ENCODE measurements at regions not wholly inside any gene's neighbourhood (a gene's known extent, or its start where the extent isn't known, plus 50 kb on each side); places are given as distances from the start of the nearest gene placed in this dataset.

DNA sequence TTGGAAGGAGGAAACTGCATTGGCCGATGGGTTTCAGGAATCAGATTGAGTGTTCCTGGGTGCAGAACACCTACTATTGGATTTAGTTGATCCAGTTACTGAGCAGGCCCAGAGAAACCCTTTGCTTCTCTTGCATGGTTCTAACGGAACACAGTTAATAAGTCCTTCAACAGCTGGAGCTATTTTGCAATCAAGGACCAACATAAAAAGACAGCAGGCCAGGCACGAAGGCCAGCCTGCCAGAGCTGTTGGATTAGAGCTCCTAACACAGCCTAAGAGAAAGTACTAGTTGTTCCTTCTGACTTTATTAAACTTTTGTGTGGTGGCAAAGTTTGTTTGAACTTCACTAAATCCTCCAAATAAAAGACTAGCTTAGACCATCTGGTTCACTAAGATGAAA is 148.0 kb upstream of the LMO4 start:
- H2BK12ac ChIP-seq (ENCODE audit: insufficient read length, low read depth, low read length), result no peak overlapping the region
- no peaks in the 10 kb centered on the region for H3K27me3 ChIP-seq (ENCODE audit: insufficient read depth, low read length)
- H3K56ac ChIP-seq (ENCODE audit: insufficient read length, low read depth, low read length), result no peak overlapping the region
- H4K20me1 ChIP-seq (ENCODE audit: control insufficient read depth, insufficient read depth, insufficient read length), result no peaks in the 10 kb centered on the region
- DNase-seq, result no peak
- no peak overlapping the region for H4K8ac ChIP-seq (replicated peaks; ENCODE audit: insufficient read length, low read depth, low read length)
- no peak overlapping the region for H2BK20ac ChIP-seq (ENCODE audit: low read depth, low read length, poor library complexity, severe bottlenecking)
- H2BK5ac ChIP-seq (ENCODE audit: insufficient read length, low read length), result no peak overlapping the region
- no peaks in the 10 kb centered on the region for H3K27me3 Mint-ChIP-seq (ENCODE audit: low read depth)
- H2BK15ac ChIP-seq (ENCODE audit: low read depth, low read length), result no peak overlapping the region
- H3K79me2 ChIP-seq (ENCODE audit: insufficient read depth, low read length), result no peaks in the 10 kb centered on the region
- H3K4me1 ChIP-seq (ENCODE audit: insufficient read depth, low read length), result no peaks in the 10 kb centered on the region; the same call in 1 of the 2 replicates
- H3K23ac ChIP-seq (ENCODE audit: insufficient read length, low read depth, low read length), result no peak overlapping the region
- no CpG with 5 or more reads among the region's 3 CpGs for WGBS (ENCODE audit: extremely low coverage, insufficient read length, low lambda C conversion rate)
- H3K4me3 Mint-ChIP-seq, result no peak overlapping the region
- no peak overlapping the region for H2BK120ac ChIP-seq (ENCODE audit: low read depth, low read length, poor library complexity, severe bottlenecking)
- H3K79me1 ChIP-seq (ENCODE audit: insufficient read depth, low read depth, low read length, poor library complexity, severe bottlenecking), result no peaks in the 10 kb centered on the region
- no peak overlapping the region for H3K14ac ChIP-seq (ENCODE audit: insufficient read depth, low read length)
- H3K4me1 Mint-ChIP-seq, result no peaks in the 10 kb centered on the region
- H2AFZ ChIP-seq (ENCODE audit: low read length), result no peak overlapping the region
- no peaks in the 10 kb centered on the region for H3K9me3 Mint-ChIP-seq
- no peak overlapping the region for H2AK5ac ChIP-seq (ENCODE audit: insufficient read length, low read length)
- no peak overlapping the region for H4K91ac ChIP-seq (ENCODE audit: insufficient read length, low read depth, low read length)
- H3K4ac ChIP-seq (ENCODE audit: low read depth, low read length), result no peak overlapping the region
- H3K4me2 ChIP-seq (ENCODE audit: insufficient read depth, insufficient read length, low read length), result no peak overlapping the region
- no peak overlapping the region for H3T11ph ChIP-seq (ENCODE audit: low read length)
- no peaks in the 10 kb centered on the region for H3K23me2 ChIP-seq (ENCODE audit: insufficient read length, low read depth, low read length, poor library complexity, severe bottlenecking)
- no peak overlapping the region for H3K27ac Mint-ChIP-seq
- no peaks in the 10 kb centered on the region for H3K9me3 ChIP-seq (ENCODE audit: control insufficient read depth, low read depth, low read length)
- no peak overlapping the region for H3K27ac ChIP-seq (ENCODE audit: insufficient read length, low read depth, low read length)
- H3K18ac ChIP-seq (ENCODE audit: insufficient read length, low read depth, low read length), result no peak overlapping the region
- H3K36me3 Mint-ChIP-seq (ENCODE audit: insufficient read depth in 1 of 3, low read depth in 3 of 3), result no peaks in the 10 kb centered on the region
- no peak overlapping the region for H4K5ac ChIP-seq (ENCODE audit: insufficient read length, low read depth, low read length)
- H3K9ac ChIP-seq (ENCODE audit: extremely low read depth, insufficient read length, low read length), result no peak overlapping the region
- TF ChIP-seq, protein P1, sequence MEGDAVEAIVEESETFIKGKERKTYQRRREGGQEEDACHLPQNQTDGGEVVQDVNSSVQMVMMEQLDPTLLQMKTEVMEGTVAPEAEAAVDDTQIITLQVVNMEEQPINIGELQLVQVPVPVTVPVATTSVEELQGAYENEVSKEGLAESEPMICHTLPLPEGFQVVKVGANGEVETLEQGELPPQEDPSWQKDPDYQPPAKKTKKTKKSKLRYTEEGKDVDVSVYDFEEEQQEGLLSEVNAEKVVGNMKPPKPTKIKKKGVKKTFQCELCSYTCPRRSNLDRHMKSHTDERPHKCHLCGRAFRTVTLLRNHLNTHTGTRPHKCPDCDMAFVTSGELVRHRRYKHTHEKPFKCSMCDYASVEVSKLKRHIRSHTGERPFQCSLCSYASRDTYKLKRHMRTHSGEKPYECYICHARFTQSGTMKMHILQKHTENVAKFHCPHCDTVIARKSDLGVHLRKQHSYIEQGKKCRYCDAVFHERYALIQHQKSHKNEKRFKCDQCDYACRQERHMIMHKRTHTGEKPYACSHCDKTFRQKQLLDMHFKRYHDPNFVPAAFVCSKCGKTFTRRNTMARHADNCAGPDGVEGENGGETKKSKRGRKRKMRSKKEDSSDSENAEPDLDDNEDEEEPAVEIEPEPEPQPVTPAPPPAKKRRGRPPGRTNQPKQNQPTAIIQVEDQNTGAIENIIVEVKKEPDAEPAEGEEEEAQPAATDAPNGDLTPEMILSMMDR (conservative IDR thresholded peaks at IDR 0.05), result no peak
